Smooth muscle cell (in vitro differentiated cells): ENCODE measurements at regions not wholly inside any gene's neighbourhood (a gene's known extent, or its start where the extent isn't known, plus 50 kb on each side); places are given as distances from the start of the nearest gene placed in this dataset.

Experiments
- DNase-seq: peaks from one replicate; lab custom pipeline; 2025; ENCODE audit not compliant: unreplicated experiment; lab: John Stamatoyannopoulos, UW
- H2AFZ ChIP-seq: fragments of 200-600 bp; sonication (generic); 2 replicates; pipeline ENCODE4 v1.6.0; 2016; ENCODE audit warnings: antibody characterized with exemption, low read depth, mild to moderate bottlenecking
- H3F3A ChIP-seq: fragments of 200-600 bp; sonication (generic); 2 replicates; pipeline ENCODE4 v1.6.0; 2017; ENCODE audit warnings: antibody characterized with exemption, low read depth
- H3K27ac ChIP-seq: fragments of 200-600 bp; sonication (generic); 2 replicates; pipeline ENCODE4 v1.5.1; 2016; ENCODE audit warnings: low read depth, mild to moderate bottlenecking
- H3K27me3 ChIP-seq: fragments of 200-600 bp; sonication (generic); 2 replicates; pipeline ENCODE4 v1.6.1; 2016; ENCODE audit warnings: low read depth, mild to moderate bottlenecking
- H3K36me3 ChIP-seq: fragments of 200-600 bp; sonication (generic); 2 replicates; pipeline ENCODE4 v1.5.1; 2016; ENCODE audit warnings: low read depth
- H3K4me1 ChIP-seq: fragments of 200-600 bp; sonication (generic); 2 replicates; pipeline ENCODE4 v1.5.1; 2016; ENCODE audit warnings: low read depth
- H3K4me2 ChIP-seq: fragments of 200-600 bp; sonication (generic); 2 replicates; pipeline ENCODE4 v1.6.0; 2016; ENCODE audit warnings: mild to moderate bottlenecking
- H3K4me3 ChIP-seq: fragments of 200-600 bp; sonication (generic); 2 replicates; pipeline ENCODE4 v1.5.1; 2016; ENCODE audit warnings: mild to moderate bottlenecking
- H3K79me2 ChIP-seq: fragments of 200-600 bp; sonication (generic); 2 replicates; pipeline ENCODE4 v1.6.0; 2016; ENCODE audit warnings: low read depth, mild to moderate bottlenecking
- H3K9ac ChIP-seq: fragments of 200-600 bp; sonication (generic); 2 replicates; pipeline ENCODE4 v1.6.0; 2016; ENCODE audit warnings: low read depth
- H3K9me3 ChIP-seq: fragments of 200-600 bp; sonication (generic); replicated peaks from 2 replicates; pipeline ENCODE4 v1.5.1; 2016; ENCODE audit warnings: low read depth
- H4K20me1 ChIP-seq: fragments of 200-600 bp; sonication (generic); 2 replicates; pipeline ENCODE4 v1.6.0; 2016; ENCODE audit warnings: low read depth
- WGBS: methylation state at CpG from one replicate; pipeline ENCODE4 v1.1.7; 2016; ENCODE audit warnings: low lambda C conversion rate; 5-methylcytosine and 5-hydroxymethylcytosine counted together
- TF ChIP-seq, protein P1 (sequence below): fragments of 200-600 bp; sonication (generic); IDR thresholded peaks from 2 replicates; pipeline ENCODE4 v1.5.1; 2017; ENCODE audit warnings: borderline replicate concordance, mild to moderate bottlenecking, antibody characterized with exemption; ENCODE audit not compliant: insufficient read depth, poor library complexity, severe bottlenecking

DNA sequence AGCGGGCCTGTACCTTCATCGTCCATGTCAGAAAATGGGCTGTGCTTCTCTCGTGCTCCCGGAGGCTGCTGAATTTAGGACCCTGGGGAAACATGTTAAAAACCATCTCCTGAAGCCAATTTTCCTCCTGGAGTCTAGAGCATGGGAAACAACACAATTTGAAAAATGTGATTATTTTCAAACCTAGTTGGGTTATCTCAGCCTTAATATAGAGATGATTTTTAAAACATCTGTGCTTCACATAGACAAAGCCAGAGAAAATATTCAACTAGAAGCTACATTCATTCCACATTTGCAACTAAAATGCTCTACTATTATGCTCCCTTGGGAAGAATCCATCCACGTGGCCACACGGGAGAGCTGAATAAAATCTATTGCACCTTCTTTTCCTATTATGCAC lies 225.9 kb upstream of the TMEM72 start:
- H3F3A ChIP-seq, result no peaks in the 10 kb centered on the region
- 92% methylated on average over 6 of the region's 6 CpGs for WGBS

DNA sequence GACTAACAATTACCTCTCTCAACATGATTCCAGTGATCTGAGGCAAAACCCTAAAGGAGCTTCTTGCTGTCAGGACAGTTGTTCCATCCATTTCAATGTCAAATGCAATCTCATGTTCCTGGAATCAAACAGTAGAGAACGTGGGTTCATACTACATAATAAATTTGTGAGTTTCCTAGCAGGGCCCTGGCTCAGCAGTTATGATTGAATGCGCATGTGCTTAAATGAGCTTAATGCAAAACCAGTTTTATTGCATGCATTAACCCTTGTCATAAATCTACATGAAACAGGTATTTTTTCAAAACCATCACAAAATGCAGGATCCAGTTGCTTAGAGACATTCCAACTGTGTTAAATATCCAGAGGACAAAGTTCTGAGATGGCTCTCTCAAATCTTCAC lies 225.4 kb upstream of the TMEM72 start:
- H3K4me1 ChIP-seq, result no peaks in the 10 kb centered on the region
- H3K9me3 ChIP-seq, result no peaks in the 10 kb centered on the region
- TF ChIP-seq, protein P1, sequence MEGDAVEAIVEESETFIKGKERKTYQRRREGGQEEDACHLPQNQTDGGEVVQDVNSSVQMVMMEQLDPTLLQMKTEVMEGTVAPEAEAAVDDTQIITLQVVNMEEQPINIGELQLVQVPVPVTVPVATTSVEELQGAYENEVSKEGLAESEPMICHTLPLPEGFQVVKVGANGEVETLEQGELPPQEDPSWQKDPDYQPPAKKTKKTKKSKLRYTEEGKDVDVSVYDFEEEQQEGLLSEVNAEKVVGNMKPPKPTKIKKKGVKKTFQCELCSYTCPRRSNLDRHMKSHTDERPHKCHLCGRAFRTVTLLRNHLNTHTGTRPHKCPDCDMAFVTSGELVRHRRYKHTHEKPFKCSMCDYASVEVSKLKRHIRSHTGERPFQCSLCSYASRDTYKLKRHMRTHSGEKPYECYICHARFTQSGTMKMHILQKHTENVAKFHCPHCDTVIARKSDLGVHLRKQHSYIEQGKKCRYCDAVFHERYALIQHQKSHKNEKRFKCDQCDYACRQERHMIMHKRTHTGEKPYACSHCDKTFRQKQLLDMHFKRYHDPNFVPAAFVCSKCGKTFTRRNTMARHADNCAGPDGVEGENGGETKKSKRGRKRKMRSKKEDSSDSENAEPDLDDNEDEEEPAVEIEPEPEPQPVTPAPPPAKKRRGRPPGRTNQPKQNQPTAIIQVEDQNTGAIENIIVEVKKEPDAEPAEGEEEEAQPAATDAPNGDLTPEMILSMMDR, result no peak
- no peaks in the 10 kb centered on the region for H3K79me2 ChIP-seq
- H2AFZ ChIP-seq, result no peak overlapping the region
- H4K20me1 ChIP-seq, result no peaks in the 10 kb centered on the region
- no peak overlapping the region for H3K27ac ChIP-seq
- 91% methylated on average over 2 of the region's 2 CpGs for WGBS
- H3K36me3 ChIP-seq, result no peaks in the 10 kb centered on the region
- no peaks in the 10 kb centered on the region for H3F3A ChIP-seq
- no peaks in the 10 kb centered on the region for H3K27me3 ChIP-seq
- no peak overlapping the region for H3K4me3 ChIP-seq
- H3K4me2 ChIP-seq, result no peak overlapping the region
- DNase-seq, result no peak
- H3K9ac ChIP-seq, result no peak overlapping the region

More for the DNA sequence above, 225.9 kb upstream of the TMEM72 start:
- H2AFZ ChIP-seq, result no peak overlapping the region
- no peak overlapping the region for H3K9ac ChIP-seq
- no peaks in the 10 kb centered on the region for H3K36me3 ChIP-seq
- no peak overlapping the region for H3K27ac ChIP-seq
- no peaks in the 10 kb centered on the region for H3K9me3 ChIP-seq
- no peak overlapping the region for H3K4me3 ChIP-seq
- H3K4me2 ChIP-seq, result no peak overlapping the region
- no peak for DNase-seq
- H3K4me1 ChIP-seq, result no peaks in the 10 kb centered on the region
- no peaks in the 10 kb centered on the region for H4K20me1 ChIP-seq
- no peaks in the 10 kb centered on the region for H3K79me2 ChIP-seq
- TF ChIP-seq, protein P1, result no peak
- H3K27me3 ChIP-seq, result no peaks in the 10 kb centered on the region

DNA sequence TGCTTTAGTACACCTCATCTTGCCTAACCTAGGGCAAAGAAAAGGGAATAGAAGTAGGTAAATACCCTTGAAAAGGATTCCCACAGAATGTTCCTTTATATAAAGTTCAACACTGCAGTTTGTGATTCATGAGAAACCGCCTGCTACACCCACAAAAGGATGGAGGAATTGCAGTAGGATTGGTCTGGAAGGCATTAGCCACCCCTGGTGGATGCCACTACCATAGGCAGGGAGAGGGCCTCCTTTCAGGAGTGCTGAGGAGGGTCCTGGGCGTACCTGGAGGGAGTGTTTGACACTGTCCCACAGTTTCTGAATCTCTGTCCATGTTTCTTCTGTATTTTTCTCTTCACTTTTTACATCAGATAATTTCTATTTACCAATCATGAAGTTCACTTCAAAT lies 221.8 kb upstream of the TMEM72 start:
- Histone ChIP-seq H3F3A (no peaks in the 10 kb centered on the region), H3K79me2 (no peaks in the 10 kb centered on the region), H3K4me3 (no peak overlapping the region), H2AFZ (no peak overlapping the region), H3K4me2 (no peak overlapping the region), H3K4me1 (no peaks in the 10 kb centered on the region), H4K20me1 (no peaks in the 10 kb centered on the region), H3K36me3 (no peaks in the 10 kb centered on the region), H3K9me3 (no peaks in the 10 kb centered on the region), H3K27me3 (no peaks in the 10 kb centered on the region), H3K27ac (no peak overlapping the region), H3K9ac (no peak overlapping the region)
- TF ChIP-seq, protein P1, result no peak
- WGBS, result 74% methylated on average over 2 of the region's 2 CpGs
- no peak for DNase-seq

GRCh38 chr10:44696496-44696895 lies 214.6 kb upstream of the TMEM72 start:
- Histone ChIP-seq H3K27me3 (no peaks in the 10 kb centered on the region), H3K4me1 (peaks cover 8% of the 10 kb centered on the region), H3K36me3 (no peaks in the 10 kb centered on the region), H4K20me1 (no peaks in the 10 kb centered on the region), H2AFZ (peak overlapping the region; percentile 96), H3K4me3 (no peak overlapping the region), H3F3A (peaks cover 7% of the 10 kb centered on the region), H3K79me2 (no peaks in the 10 kb centered on the region), H3K9ac (peak overlapping the region; percentile 8), H3K4me2 (peak overlapping the region; percentile 46), H3K27ac (peak overlapping the region; percentile 67), H3K9me3 (no peaks in the 10 kb centered on the region)
- TF ChIP-seq, protein P1, result no peak
- WGBS, result 53% methylated on average over 6 of the region's 6 CpGs
- DNase-seq, result no peak
